CD14-positive monocyte (primary cell): ENCODE measurements at regions not wholly inside any gene's neighbourhood (a gene's known extent, or its start where the extent isn't known, plus 50 kb on each side); places are given as distances from the start of the nearest gene placed in this dataset.

Experiments used
- DNase-seq, 3 donors: peaks; one replicate each; pipeline ENCODE4 v3.0.0-alpha.2; 2011 to 2022
- H2AFZ ChIP-seq: 2 replicates; pipeline ENCODE4 v1.6.0; 2012; ENCODE audit warnings: mild to moderate bottlenecking, low read depth, low read length, inconsistent platforms; ENCODE audit not compliant: insufficient read depth, poor library complexity, severe bottlenecking
- H3K27ac ChIP-seq, 2 donors: 1 replicate in 1 of 2; 2 replicates in 1 of 2; pipeline ENCODE4 v1.5.1; 2012 to 2013; ENCODE audit warnings: low read length in 2 of 2, control low read depth in 1 of 2, inconsistent platforms in 1 of 2, low read depth in 1 of 2, mild to moderate bottlenecking in 1 of 2
- H3K27me3 ChIP-seq, 2 donors: one replicate each; pipeline versions ENCODE4 v1.6.0 to v1.6.1; 2011 to 2013; ENCODE audit warnings: low read length in 2 of 2; ENCODE audit not compliant: control insufficient read depth in 2 of 2, insufficient read depth in 2 of 2
- H3K36me3 ChIP-seq, 2 donors: replicated peaks in 1 of 2; 1 replicate in 1 of 2; 2 replicates in 1 of 2; pipeline versions ENCODE4 v1.5.1 to v1.6.1; 2012 to 2013; ENCODE audit warnings: low read length in 2 of 2, control low read depth in 1 of 2, inconsistent platforms in 1 of 2, mild to moderate bottlenecking in 1 of 2; ENCODE audit not compliant: insufficient read depth in 2 of 2, control insufficient read depth in 1 of 2
- H3K4me1 ChIP-seq, 2 donors: 1 replicate in 1 of 2; 2 replicates in 1 of 2; pipeline versions ENCODE4 v1.5.1 to v1.6.1; 2012 to 2013; ENCODE audit warnings: low read length in 2 of 2, control low read depth in 1 of 2, inconsistent platforms in 1 of 2, mild to moderate bottlenecking in 1 of 2, moderate library complexity in 1 of 2; ENCODE audit not compliant: insufficient read depth in 2 of 2, control insufficient read depth in 1 of 2
- H3K4me2 ChIP-seq: replicated peaks from 2 replicates; pipeline ENCODE3; 2012; ENCODE audit warnings: low read length, moderate library complexity, mild to moderate bottlenecking; ENCODE audit not compliant: poor library complexity, severe bottlenecking; ENCODE audit errors: extremely low read depth
- H3K4me3 ChIP-seq, 3 experiments: fragments of 200-600 bp in 1 of 3; sonication (generic) in 1 of 3; replicated peaks in 1 of 3; 1 replicate in 2 of 3; 2 replicates in 1 of 3; pipeline ENCODE4 v1.5.1; 2011 to 2013; ENCODE audit warnings: low read length in 3 of 3, mild to moderate bottlenecking in 3 of 3, control low read depth in 2 of 3, low read depth in 2 of 3, inconsistent platforms in 1 of 3, moderate library complexity in 1 of 3
- H3K79me2 ChIP-seq: 2 replicates; pipeline ENCODE4 v1.6.0; 2012; ENCODE audit warnings: mild to moderate bottlenecking, control low read depth, inconsistent platforms, low read length, moderate library complexity; ENCODE audit not compliant: insufficient read depth
- H3K9ac ChIP-seq: 2 replicates; pipeline ENCODE4 v1.6.0; 2017; ENCODE audit warnings: low read length, mild to moderate bottlenecking; ENCODE audit not compliant: insufficient read depth, poor library complexity, severe bottlenecking
- H3K9me3 ChIP-seq, 2 donors: replicated peaks in 1 of 2; 1 replicate in 1 of 2; 2 replicates in 1 of 2; pipeline versions ENCODE4 v1.5.1 to v1.6.1; 2012 to 2013; ENCODE audit warnings: low read length in 2 of 2, control low read depth in 1 of 2; ENCODE audit not compliant: control insufficient read depth in 1 of 2, insufficient read depth in 1 of 2
- H4K20me1 ChIP-seq: 2 replicates; pipeline ENCODE4 v1.6.0; 2012; ENCODE audit warnings: mild to moderate bottlenecking, low read length, control low read depth, moderate library complexity; ENCODE audit not compliant: insufficient read depth
- H3K27ac Mint-ChIP-seq, 7 donors: one replicate each; pipeline ENCODE4 v1.8.0; 2020; ENCODE audit warnings: mild to moderate bottlenecking in 7 of 7, mixed read lengths in 7 of 7, moderate library complexity in 6 of 7, inconsistent platforms in 2 of 7
- H3K27me3 Mint-ChIP-seq, 3 donors: one replicate each; pipeline ENCODE4 v1.8.0; 2021 to 2022; ENCODE audit warnings: low read depth in 3 of 3, mild to moderate bottlenecking in 3 of 3, mixed read lengths in 3 of 3, moderate library complexity in 3 of 3, inconsistent platforms in 1 of 3
- H3K36me3 Mint-ChIP-seq, 2 donors: one replicate each; pipeline ENCODE4 v1.8.0; 2020; ENCODE audit warnings: mixed read lengths in 2 of 2, inconsistent platforms in 1 of 2, mild to moderate bottlenecking in 1 of 2
- H3K4me1 Mint-ChIP-seq: one replicate; pipeline ENCODE4 v1.8.0; 2020; ENCODE audit warnings: mild to moderate bottlenecking, mixed read lengths
- H3K4me3 Mint-ChIP-seq, 2 donors: one replicate each; pipeline ENCODE4 v1.8.0; 2020; ENCODE audit warnings: mild to moderate bottlenecking in 2 of 2, mixed read lengths in 2 of 2, moderate library complexity in 1 of 2
- H3K9me3 Mint-ChIP-seq, 7 donors: one replicate each; pipeline ENCODE4 v1.8.0; 2020 to 2022; ENCODE audit warnings: mixed read lengths in 7 of 7, mild to moderate bottlenecking in 6 of 7, moderate library complexity in 6 of 7, inconsistent platforms in 2 of 7
- WGBS: methylation state at CpG from one replicate; pipeline ENCODE4 v1.1.5; 2013; ENCODE audit warnings: missing lambda C conversion rate; ENCODE audit not compliant: insufficient coverage; 5-methylcytosine and 5-hydroxymethylcytosine counted together
- intact Hi-C, 2 donors: fragments of 100-400 bp; cut with micrococcal nuclease; formaldehyde crosslinking; loops; one replicate each; pipeline versions ENCODE4 v1.15.0 to v1.15.1; 2023
- TF ChIP-seq, protein P1 (sequence below): fragments of 200-600 bp; IDR thresholded peaks from one replicate; pipeline ENCODE4 v1.8.0; 2022; ENCODE audit warnings: antibody characterized with exemption, mild to moderate bottlenecking

DNA sequence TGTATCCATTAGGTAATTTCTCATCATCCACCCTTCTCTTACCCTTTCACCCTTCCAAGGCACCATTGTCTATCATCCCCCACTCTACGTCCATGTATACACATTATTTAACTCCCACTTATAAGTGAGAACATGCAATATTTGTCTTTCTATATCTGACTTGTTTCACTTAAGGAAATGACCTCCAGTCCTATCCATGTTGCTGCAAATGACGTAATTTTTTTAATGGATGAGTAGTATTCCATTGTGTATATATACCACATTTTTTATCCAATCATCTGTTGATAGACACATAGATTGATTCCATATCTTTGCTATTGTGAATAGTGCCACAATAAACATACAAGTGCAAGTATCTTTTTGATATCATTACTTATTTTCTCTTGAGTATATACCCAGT lies 322.9 kb upstream of the CXADR start:
- no peaks in the 10 kb centered on the region for H3K4me1 ChIP-seq
- no peaks in the 10 kb centered on the region for H4K20me1 ChIP-seq
- no peak overlapping the region for H3K4me3 ChIP-seq
- no peak overlapping the region for H2AFZ ChIP-seq
- DNase-seq: no peak
- H3K36me3 Mint-ChIP-seq: no peaks in the 10 kb centered on the region
- no peak overlapping the region for H3K27ac ChIP-seq
- no peak overlapping the region for H3K9ac ChIP-seq
- intact Hi-C loops: no loop called here
- H3K36me3 ChIP-seq: no peaks in the 10 kb centered on the region
- H3K27me3 ChIP-seq: no peaks in the 10 kb centered on the region
- WGBS: 100% methylated on average over 1 of the region's 2 CpGs
- H3K27ac Mint-ChIP-seq: no peak overlapping the region
- no peaks in the 10 kb centered on the region for H3K4me1 Mint-ChIP-seq
- TF ChIP-seq, protein P1, sequence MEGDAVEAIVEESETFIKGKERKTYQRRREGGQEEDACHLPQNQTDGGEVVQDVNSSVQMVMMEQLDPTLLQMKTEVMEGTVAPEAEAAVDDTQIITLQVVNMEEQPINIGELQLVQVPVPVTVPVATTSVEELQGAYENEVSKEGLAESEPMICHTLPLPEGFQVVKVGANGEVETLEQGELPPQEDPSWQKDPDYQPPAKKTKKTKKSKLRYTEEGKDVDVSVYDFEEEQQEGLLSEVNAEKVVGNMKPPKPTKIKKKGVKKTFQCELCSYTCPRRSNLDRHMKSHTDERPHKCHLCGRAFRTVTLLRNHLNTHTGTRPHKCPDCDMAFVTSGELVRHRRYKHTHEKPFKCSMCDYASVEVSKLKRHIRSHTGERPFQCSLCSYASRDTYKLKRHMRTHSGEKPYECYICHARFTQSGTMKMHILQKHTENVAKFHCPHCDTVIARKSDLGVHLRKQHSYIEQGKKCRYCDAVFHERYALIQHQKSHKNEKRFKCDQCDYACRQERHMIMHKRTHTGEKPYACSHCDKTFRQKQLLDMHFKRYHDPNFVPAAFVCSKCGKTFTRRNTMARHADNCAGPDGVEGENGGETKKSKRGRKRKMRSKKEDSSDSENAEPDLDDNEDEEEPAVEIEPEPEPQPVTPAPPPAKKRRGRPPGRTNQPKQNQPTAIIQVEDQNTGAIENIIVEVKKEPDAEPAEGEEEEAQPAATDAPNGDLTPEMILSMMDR: no peak
- H3K9me3 Mint-ChIP-seq: peaks cover 16 to 30% (median 22%) of the 10 kb centered on the region in 7 donors
- H3K27me3 Mint-ChIP-seq: no peaks in the 10 kb centered on the region
- H3K79me2 ChIP-seq: no peaks in the 10 kb centered on the region
- H3K4me2 ChIP-seq: no peak overlapping the region
- no peak overlapping the region for H3K4me3 Mint-ChIP-seq
- peaks cover 30 to 32% of the 10 kb centered on the region in 2 donors for H3K9me3 ChIP-seq

- Histone ChIP-seq H3K4me1 (no peaks in the 10 kb centered on the region), H3K36me3 (no peaks in the 10 kb centered on the region), H3K27me3 (no peaks in the 10 kb centered on the region), H3K9ac (no peak overlapping the region), H3K9me3 (peaks cover 24 to 31% of the 10 kb centered on the region in 2 donors), H3K27ac (no peak overlapping the region), H2AFZ (no peak overlapping the region), H4K20me1 (no peaks in the 10 kb centered on the region), H3K79me2 (no peaks in the 10 kb centered on the region), H3K4me2 (no peak overlapping the region), H3K4me3 (no peak overlapping the region)
- H3K27ac Mint-ChIP-seq: no peak overlapping the region
- WGBS: 80% methylated on average over 1 of the region's 1 CpG
- peaks cover 14 to 27% (median 22%) of the 10 kb centered on the region in 7 donors for H3K9me3 Mint-ChIP-seq
- TF ChIP-seq, protein P1: no peak
- H3K36me3 Mint-ChIP-seq: no peaks in the 10 kb centered on the region
- H3K27me3 Mint-ChIP-seq: no peaks in the 10 kb centered on the region
- no peaks in the 10 kb centered on the region for H3K4me1 Mint-ChIP-seq
- intact Hi-C loops: no loop called here
- DNase-seq: no peak
- H3K4me3 Mint-ChIP-seq: no peak overlapping the region
Observed at GRCh38 chr21:17191346-17191993, 321.4 kb upstream of the CXADR start.
